HuH-7 (cell line): ENCODE measurements at regions not wholly inside any gene's neighbourhood (a gene's known extent, or its start where the extent isn't known, plus 50 kb on each side); places are given as distances from the start of the nearest gene placed in this dataset.
A peak's percentile ranks its signal among the peaks of the same experiment; 100 is the strongest.

Experiments used
- DNase-seq: peaks from one replicate; pipeline ENCODE4 v3.0.0; 2011; ENCODE audit warnings: low spot score

GRCh38 chr3:159899166-159899565, 89.5 kb upstream of the IL12A start:
- no peak for DNase-seq

GRCh38 chr3:159902546-159903314, 85.9 kb upstream of the IL12A start:
- no peak for DNase-seq

- DNase-seq, result no peak
These were observed 84.2 kb upstream of the IL12A start for GRCh38 chr3:159904455-159904854.

- no peak for DNase-seq
These were observed 83.7 kb upstream of the IL12A start for GRCh38 chr3:159904911-159905310.

- DNase-seq, result no peak
These were observed 80.8 kb upstream of the IL12A start for GRCh38 chr3:159907828-159908227.

GRCh38 chr3:159910991-159911663, 77.5 kb upstream of the IL12A start:
- no peak for DNase-seq

- no peak for DNase-seq
These were observed 77.0 kb upstream of the IL12A start for GRCh38 chr3:159911664-159912037.

- peak; percentile 28 for DNase-seq
These were observed 74.8 kb upstream of the IL12A start for GRCh38 chr3:159913712-159914414.

- no peak for DNase-seq
These were observed 74.2 kb upstream of the IL12A start for GRCh38 chr3:159914426-159914825.

- no peak for DNase-seq
These were observed 72.6 kb upstream of the IL12A start for GRCh38 chr3:159916052-159916451.

- DNase-seq, result no peak
These were observed 71.5 kb upstream of the IL12A start for GRCh38 chr3:159917141-159917540.

GRCh38 chr3:159919873-159920272, 68.8 kb upstream of the IL12A start:
- no peak for DNase-seq

- DNase-seq, result no peak
These were observed 66.3 kb upstream of the IL12A start for GRCh38 chr3:159922193-159922840.

- DNase-seq, result no peak
These were observed 65.7 kb upstream of the IL12A start for GRCh38 chr3:159922861-159923312.

GRCh38 chr3:159923336-159923735, 65.3 kb upstream of the IL12A start:
- no peak for DNase-seq

GRCh38 chr3:159923956-159924355, 64.7 kb upstream of the IL12A start:
- DNase-seq, result no peak

GRCh38 chr3:159924411-159924810, 64.2 kb upstream of the IL12A start:
- DNase-seq, result no peak

GRCh38 chr3:159925248-159925647, 63.4 kb upstream of the IL12A start:
- DNase-seq, result no peak

- no peak for DNase-seq
These were observed 62.1 kb upstream of the IL12A start for GRCh38 chr3:159926573-159926972.

- DNase-seq, result no peak
These were observed 60.6 kb upstream of the IL12A start for GRCh38 chr3:159928071-159928491.

- no peak for DNase-seq
These were observed 60.0 kb upstream of the IL12A start for GRCh38 chr3:159928666-159929065.
